ENCODE measurements at regions not wholly inside any gene's neighbourhood (a gene's known extent, or its start where the extent isn't known, plus 50 kb on each side); places are given as distances from the start of the nearest gene placed in this dataset.

DNA sequence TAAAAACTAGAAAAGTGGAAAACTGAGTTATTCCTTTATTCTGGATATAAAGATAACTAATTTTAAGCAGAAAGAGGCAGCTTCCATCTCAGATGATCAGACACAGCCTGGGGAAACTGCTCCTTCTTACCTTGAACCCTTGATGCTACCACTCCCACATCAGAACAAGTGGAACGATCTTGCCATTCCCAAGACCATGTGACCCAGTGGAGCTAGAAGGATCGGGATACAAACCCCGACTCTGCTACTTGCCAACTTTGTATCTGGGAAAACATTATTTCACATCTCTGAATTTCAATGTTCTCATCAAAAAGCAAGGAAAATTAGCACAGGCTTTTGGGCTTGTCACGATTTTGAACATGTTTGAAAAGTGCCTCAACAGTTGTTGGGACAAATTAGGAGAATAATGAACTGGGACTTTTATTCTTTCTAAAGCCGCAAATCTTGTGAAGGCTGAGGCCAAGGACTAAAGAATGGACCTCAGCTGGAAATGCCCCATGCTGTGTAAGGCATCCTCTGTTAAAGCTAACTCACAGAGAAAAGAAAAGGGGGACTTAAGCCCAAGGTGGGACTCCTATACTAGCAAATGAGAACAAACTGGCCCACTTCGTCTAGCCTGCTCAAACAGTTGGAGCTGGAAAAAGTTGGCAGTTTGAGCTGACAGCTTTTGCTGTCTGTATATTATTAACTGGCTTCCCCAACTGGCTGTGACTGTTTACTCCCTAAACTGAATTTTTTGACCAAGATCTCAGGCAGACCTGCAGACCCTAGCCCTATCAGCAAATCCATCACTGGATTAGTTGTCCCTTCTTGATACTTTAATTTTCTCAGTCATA lies 552.3 kb downstream of the EFNA5 start:
- H3K27ac ChIP-seq, result no peak overlapping the region
- TF ChIP-seq, protein P1, sequence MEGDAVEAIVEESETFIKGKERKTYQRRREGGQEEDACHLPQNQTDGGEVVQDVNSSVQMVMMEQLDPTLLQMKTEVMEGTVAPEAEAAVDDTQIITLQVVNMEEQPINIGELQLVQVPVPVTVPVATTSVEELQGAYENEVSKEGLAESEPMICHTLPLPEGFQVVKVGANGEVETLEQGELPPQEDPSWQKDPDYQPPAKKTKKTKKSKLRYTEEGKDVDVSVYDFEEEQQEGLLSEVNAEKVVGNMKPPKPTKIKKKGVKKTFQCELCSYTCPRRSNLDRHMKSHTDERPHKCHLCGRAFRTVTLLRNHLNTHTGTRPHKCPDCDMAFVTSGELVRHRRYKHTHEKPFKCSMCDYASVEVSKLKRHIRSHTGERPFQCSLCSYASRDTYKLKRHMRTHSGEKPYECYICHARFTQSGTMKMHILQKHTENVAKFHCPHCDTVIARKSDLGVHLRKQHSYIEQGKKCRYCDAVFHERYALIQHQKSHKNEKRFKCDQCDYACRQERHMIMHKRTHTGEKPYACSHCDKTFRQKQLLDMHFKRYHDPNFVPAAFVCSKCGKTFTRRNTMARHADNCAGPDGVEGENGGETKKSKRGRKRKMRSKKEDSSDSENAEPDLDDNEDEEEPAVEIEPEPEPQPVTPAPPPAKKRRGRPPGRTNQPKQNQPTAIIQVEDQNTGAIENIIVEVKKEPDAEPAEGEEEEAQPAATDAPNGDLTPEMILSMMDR (conservative IDR thresholded peaks at IDR 0.05), result no peak

DNA sequence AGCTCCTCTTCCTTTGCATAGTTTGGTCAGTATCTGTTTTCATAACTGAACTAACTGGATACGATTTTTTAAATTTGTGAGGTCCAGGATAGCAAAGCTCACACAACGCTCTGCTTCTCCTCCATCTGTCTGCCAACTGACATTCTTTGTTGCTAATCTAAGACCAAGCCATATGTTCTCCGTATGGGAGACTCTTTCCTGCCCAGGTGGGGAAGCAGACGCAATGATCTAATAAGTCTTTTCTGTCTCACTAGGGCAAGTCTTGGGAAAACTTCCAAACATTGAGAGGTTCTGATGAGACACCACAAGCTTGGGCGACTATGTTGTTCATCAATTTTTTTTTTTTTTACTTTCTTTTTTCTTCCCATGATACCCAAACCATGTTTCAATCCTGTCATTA lies 558.5 kb downstream of the EFNA5 start:
- H3K27ac ChIP-seq, result no peak overlapping the region
- TF ChIP-seq, protein P1 (conservative IDR thresholded peaks at IDR 0.05), result no peak

DNA sequence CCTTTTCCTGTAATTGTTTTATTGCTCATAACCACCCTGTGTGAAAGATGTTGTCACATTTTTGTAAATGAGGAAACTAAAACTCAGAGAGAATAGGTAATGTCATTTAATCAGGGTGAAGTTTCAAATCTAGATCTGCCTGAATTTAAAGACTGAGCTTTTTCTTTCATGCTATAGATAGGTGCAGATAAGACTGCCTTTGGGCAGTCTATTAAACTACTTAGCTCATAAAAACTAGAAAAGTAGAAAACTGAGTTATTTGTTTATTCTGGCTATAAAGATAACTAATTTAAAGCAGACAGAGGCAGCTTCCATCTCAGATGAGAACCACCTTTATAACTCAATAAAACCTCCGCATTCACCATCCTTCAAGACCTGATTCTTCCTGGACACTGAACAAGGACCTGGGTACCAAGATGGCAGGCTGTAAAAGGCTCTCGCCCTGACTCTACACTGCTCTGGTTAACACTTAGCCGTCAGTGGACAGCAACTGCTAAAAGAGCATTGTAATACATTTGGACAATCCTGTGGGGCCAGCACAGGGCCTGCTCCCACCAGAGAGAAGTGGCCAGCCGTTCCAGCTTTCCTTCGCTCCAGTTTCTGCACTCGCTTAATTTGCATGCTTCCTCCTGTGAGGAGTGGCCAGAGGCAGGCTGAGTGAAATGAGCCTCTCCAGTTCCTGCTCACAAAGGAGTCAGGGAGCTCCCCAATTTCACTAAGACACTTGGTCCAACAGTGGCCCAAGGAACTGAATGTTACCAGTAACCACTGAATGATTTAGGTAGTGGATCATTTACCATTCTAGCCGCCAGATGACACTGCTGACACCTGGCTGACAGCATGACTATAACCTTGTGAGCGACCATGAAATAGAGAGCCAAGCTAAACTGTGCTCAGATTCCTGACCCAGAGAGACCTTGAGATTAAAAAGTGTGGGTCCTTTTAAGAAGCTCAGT lies 566.4 kb downstream of the EFNA5 start:
- TF ChIP-seq, protein P1 (conservative IDR thresholded peaks at IDR 0.05), result peak; percentile 84
- H3K27ac ChIP-seq, result no peak overlapping the region

- TF ChIP-seq, protein P1 (conservative IDR thresholded peaks at IDR 0.05), result no peak
These were observed 567.2 kb downstream of the EFNA5 start for GRCh38 chr5:107103522-107103921.

GRCh38 chr5:107100121-107100520 lies 570.6 kb downstream of the EFNA5 start:
- no peak overlapping the region for H3K27ac ChIP-seq
- TF ChIP-seq, protein P1 (conservative IDR thresholded peaks at IDR 0.05), result no peak

More at GRCh38 chr5:107103522-107103921, 567.2 kb downstream of the EFNA5 start:
- no peak overlapping the region for H3K27ac ChIP-seq

DNA sequence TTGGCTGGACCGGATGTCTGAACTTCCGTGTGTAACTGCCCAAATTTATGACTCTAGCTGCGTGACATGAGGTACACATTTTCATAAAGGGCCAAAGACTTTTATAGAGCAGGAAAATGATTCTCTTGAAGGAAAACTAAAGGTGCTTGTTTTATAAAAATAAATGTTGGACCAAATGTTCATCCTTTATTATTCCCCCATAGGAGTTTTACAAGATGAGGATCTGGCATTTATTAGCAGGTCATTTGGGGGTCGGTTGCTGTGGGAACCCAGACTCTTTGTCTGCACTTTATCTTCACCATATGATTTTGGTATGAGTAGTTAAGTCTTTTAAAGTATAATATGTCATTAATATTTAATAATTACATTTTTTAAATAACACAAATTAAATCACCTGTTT lies 571.2 kb downstream of the EFNA5 start:
- TF ChIP-seq, protein P1 (conservative IDR thresholded peaks at IDR 0.05), result no peak
- no peak overlapping the region for H3K27ac ChIP-seq

DNA sequence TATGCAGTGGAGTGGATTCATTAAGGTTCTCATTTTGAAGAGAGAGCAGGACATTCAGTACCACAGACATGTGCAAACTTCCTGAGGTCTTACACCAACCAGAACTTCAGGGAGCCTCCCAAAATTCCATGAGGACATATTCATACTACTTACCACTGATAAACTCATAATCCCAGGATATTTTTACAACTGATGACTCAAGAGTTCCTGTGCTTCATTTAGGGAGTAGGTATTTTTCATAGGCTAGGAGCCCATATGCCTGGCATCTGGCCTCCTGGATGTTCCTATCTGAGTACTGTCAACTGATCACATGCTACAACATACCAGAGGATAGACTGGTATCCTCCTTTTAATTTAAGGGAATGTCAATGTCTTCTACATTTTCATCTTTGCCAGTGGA lies 578.0 kb downstream of the EFNA5 start:
- TF ChIP-seq, protein P1 (conservative IDR thresholded peaks at IDR 0.05), result no peak
- no peak overlapping the region for H3K27ac ChIP-seq

All from VCaP (cell line).